K562 (cell line): ENCODE measurements at regions not wholly inside any gene's neighbourhood (a gene's known extent, or its start where the extent isn't known, plus 50 kb on each side); places are given as distances from the start of the nearest gene placed in this dataset.

Experiments used
- ATAC-seq: fragments of 200-7000 bp; cut with Tn5 transposase; 3 replicates; pipeline ENCODE4 v1.9.1; 2020; ENCODE audit warnings: moderate library complexity
- BruUV-seq: library from RNA; stranded (reverse); fragments of 400-500 nt; replicated peaks from 2 replicates; lab custom pipeline; 2021; lab: Mats Ljungman, UMichigan
- CTCF ChIA-PET: fragments of 300-600 bp; formaldehyde crosslinking; extraction: SDS; loops from one replicate; lab custom pipeline; 2021; ENCODE audit warnings: low intra/inter-chr PET ratio; lab: Yijun Ruan, JAX
- POLR2A ChIA-PET: fragments of 300-600, 350-650 bp; sonication (Branson Sonifier 250); formaldehyde crosslinking; extraction: SDS; loops from one replicate; lab custom pipeline; 2021; ENCODE audit warnings: antibody characterized with exemption, inconsistent platforms; lab: Yijun Ruan, JAX
- DNase-seq, 4 experiments: peaks; one replicate each; pipeline versions ENCODE4 v3.0.0 to v3.0.0-alpha.2; 2011 to 2018; ENCODE audit warnings: low spot score in 3 of 4, mixed read lengths in 3 of 4; ENCODE audit errors: extremely low read depth in 1 of 4
- FAIRE-seq: peaks from 2 replicates; lab custom pipeline; 2011; peaks lifted over from hg19 to GRCh38; lab: Jason Lieb, UNC
- H2AFZ ChIP-seq: 2 replicates; pipeline ENCODE4 v1.6.0; 2011; ENCODE audit warnings: low read depth, low read length, control low read depth, inconsistent platforms
- H3K27ac ChIP-seq: fragments of 200-600 bp; 3 replicates; pipeline ENCODE4 v1.8.0; 2011; ENCODE audit warnings: low read depth, mild to moderate bottlenecking, control low read depth, inconsistent platforms, low read length, moderate library complexity, mixed read lengths; ENCODE audit errors: extremely low read depth
- H3K27me3 ChIP-seq, 2 experiments: fragments of 300-600 bp in 1 of 2; 2 replicates in 1 of 2; 3 replicates in 1 of 2; pipeline versions ENCODE4 v1.6.0 to v1.8.0; 2011; ENCODE audit warnings: inconsistent platforms in 2 of 2, low read length in 2 of 2, mild to moderate bottlenecking in 1 of 2, mixed read lengths in 1 of 2, moderate library complexity in 1 of 2; ENCODE audit not compliant: control insufficient read depth in 2 of 2, insufficient read depth in 2 of 2
- H3K36me3 ChIP-seq: fragments of 300-600 bp; 3 replicates; pipeline ENCODE4 v1.8.0; 2011; ENCODE audit warnings: mild to moderate bottlenecking, low read length, inconsistent platforms; ENCODE audit not compliant: control insufficient read depth, insufficient read depth
- H3K4me1 ChIP-seq, 2 experiments: fragments of 200-600 bp in 1 of 2; replicated peaks in 1 of 2; 2 replicates in 1 of 2; 3 replicates in 1 of 2; pipeline versions ENCODE4 v1.5.1 to v1.8.0; 2011; ENCODE audit warnings: inconsistent platforms in 2 of 2, low read length in 2 of 2, mild to moderate bottlenecking in 1 of 2, mixed read lengths in 1 of 2, moderate library complexity in 1 of 2; ENCODE audit not compliant: control insufficient read depth in 2 of 2, insufficient read depth in 2 of 2
- H3K4me2 ChIP-seq: 2 replicates; pipeline ENCODE4 v1.6.1; 2011; ENCODE audit warnings: low read length, control low read depth, inconsistent platforms, mixed read lengths; ENCODE audit not compliant: insufficient read depth
- H3K4me3 ChIP-seq: fragments of 200-600 bp; sonication (generic), shearing (Covaris generic); 2 replicates; pipeline ENCODE4 v1.5.1; 2016; ENCODE audit warnings: control low read depth, inconsistent platforms
- H3K79me2 ChIP-seq: fragments of 200-600 bp; 3 replicates; pipeline ENCODE4 v1.8.0; 2011; ENCODE audit warnings: low read length, inconsistent platforms; ENCODE audit not compliant: control insufficient read depth, insufficient read depth
- H3K9ac ChIP-seq, 2 experiments: 2 replicates each; pipeline versions ENCODE4 v1.6.0 to v1.6.1; 2011; ENCODE audit warnings: low read depth in 2 of 2, low read length in 2 of 2, control low read depth in 1 of 2, inconsistent platforms in 1 of 2, mild to moderate bottlenecking in 1 of 2, mixed read lengths in 1 of 2; ENCODE audit not compliant: insufficient read depth in 1 of 2
- H3K9me1 ChIP-seq: one replicate; pipeline ENCODE4 v1.6.0; 2011; ENCODE audit warnings: inconsistent platforms, mild to moderate bottlenecking, low read length, moderate library complexity; ENCODE audit not compliant: control insufficient read depth, insufficient read depth
- H3K9me3 ChIP-seq: replicated peaks from 2 replicates; pipeline ENCODE4 v1.5.1; 2011; ENCODE audit warnings: low read depth, low read length, inconsistent platforms; ENCODE audit not compliant: control insufficient read depth, insufficient read depth
- H4K20me1 ChIP-seq: replicated peaks from 2 replicates; pipeline ENCODE4 v1.6.1; 2011; ENCODE audit warnings: low read length, inconsistent platforms, mixed read lengths; ENCODE audit not compliant: control insufficient read depth, insufficient read depth
- CBFA2T2 ChIP-seq: fragments of 450-650 bp; conservative IDR thresholded peaks from 2 replicates; pipeline ENCODE4 v1.6.1; 2017; ENCODE audit warnings: mild to moderate bottlenecking
- MAFG ChIP-seq: fragments of 450-650 bp; conservative IDR thresholded peaks from 2 replicates; pipeline ENCODE4 v1.6.1; 2016; ENCODE audit warnings: missing genetic modification characterization, missing compliant biosample characterization
- NR2F6 ChIP-seq: fragments of 450-650 bp; formaldehyde crosslinking; IDR thresholded peaks from 2 replicates; pipeline ENCODE4 v1.4.0; 2020; ENCODE audit warnings: mild to moderate bottlenecking
- POLR2B ChIP-seq: fragments of 450-650 bp; IDR thresholded peaks from 2 replicates; pipeline ENCODE4 v1.6.1; 2018; ENCODE audit warnings: low read depth; ENCODE audit not compliant: partially characterized antibody
- SFPQ ChIP-seq: fragments of 200-400 bp; formaldehyde crosslinking; IDR thresholded peaks from 2 replicates; pipeline ENCODE4 v1.6.1; 2017; ENCODE audit warnings: mild to moderate bottlenecking, low read depth, low read length, moderate library complexity
- SREBF2 ChIP-seq: sonication (generic); formaldehyde crosslinking; IDR thresholded peaks from 2 replicates; pipeline ENCODE4 v1.4.0; 2020; ENCODE audit warnings: mild to moderate bottlenecking, missing genetic modification reagents
- ZNF133 ChIP-seq: fragments of 250-450 bp; sonication (Bioruptor Pico); IDR thresholded peaks from 2 replicates; pipeline ENCODE4 v1.4.0; 2020; ENCODE audit warnings: mild to moderate bottlenecking
- ZNF146 ChIP-seq: IDR thresholded peaks from one replicate; pipeline ENCODE4 v1.6.1; 2018; ENCODE audit warnings: missing compliant biosample characterization; ENCODE audit not compliant: unreplicated experiment
- ZNF212 ChIP-seq: fragments of 450-650 bp; formaldehyde crosslinking; IDR thresholded peaks from 2 replicates; pipeline ENCODE4 v1.4.0; 2020; ENCODE audit warnings: mild to moderate bottlenecking
- ZNF232 ChIP-seq: sonication (generic); formaldehyde crosslinking; IDR thresholded peaks from 2 replicates; pipeline ENCODE4 v1.8.0; 2022; ENCODE audit warnings: mild to moderate bottlenecking, missing genetic modification reagents
- WGBS: fragments of 100-300 bp; shearing (Covaris generic); methylation state at CpG from one replicate; pipeline ENCODE4 v1.1.6; 2016; ENCODE audit warnings: low coverage, mixed read lengths; ENCODE audit not compliant: insufficient coverage; ENCODE audit errors: missing lambda C conversion rate; 5-methylcytosine and 5-hydroxymethylcytosine counted together
- in situ Hi-C: fragments of 300-500 bp; cut with MboI; formaldehyde crosslinking; loops from 4 replicates; pipeline ENCODE4 v1.15.0; 2018; ENCODE audit warnings: inconsistent platforms, mixed read lengths
- intact Hi-C: fragments of 100-400 bp; cut with micrococcal nuclease; formaldehyde crosslinking; loops from 2 replicates; pipeline ENCODE4 v1.14.2; 2022
- TF ChIP-seq, protein P1 (sequence below), 3 experiments: fragments of 200-800 bp in 1 of 3; sonication (Bioruptor generic) in 1 of 3; sonication (generic) in 1 of 3; formaldehyde crosslinking in 1 of 3; IDR thresholded peaks; 2 replicates each; pipeline versions ENCODE4 v1.6.1 to v1.8.0; 2016 to 2022; ENCODE audit warnings: mild to moderate bottlenecking in 2 of 3, missing compliant biosample characterization in 2 of 3, missing genetic modification characterization in 2 of 3, missing genetic modification reagents in 1 of 3
- TF ChIP-seq, protein P2 (sequence below): sonication (generic); formaldehyde crosslinking; IDR thresholded peaks from 2 replicates; pipeline ENCODE4 v1.8.0; 2022; ENCODE audit warnings: missing genetic modification reagents, mild to moderate bottlenecking, borderline replicate concordance
- TF ChIP-seq, protein P3 (sequence below): fragments of 250-450 bp; sonication (Bioruptor Pico); IDR thresholded peaks from 2 replicates; pipeline ENCODE4 v1.8.0; 2022; ENCODE audit warnings: moderate library complexity, mild to moderate bottlenecking, inconsistent platforms
- TF ChIP-seq, protein P4 (sequence below): fragments of 250-450 bp; sonication (Bioruptor Pico); IDR thresholded peaks from 2 replicates; pipeline ENCODE4 v1.5.0; 2020; ENCODE audit warnings: mild to moderate bottlenecking

GRCh38 chr6:165855856-165856255, 192.8 kb upstream of the PDE10A start:
- H3K4me2 ChIP-seq = no peak overlapping the region
- POLR2A ChIA-PET = no interaction called here
- WGBS = 3% methylated on average over 5 of the region's 5 CpGs
- no TSS peak for BruUV-seq
- no peaks in the 10 kb centered on the region for H3K9me1 ChIP-seq
- no peak overlapping the region for H3K4me3 ChIP-seq
- peaks cover 0 to 8% of the 10 kb centered on the region in 2 experiments; a peak in 1 of 5 replicates for H3K4me1 ChIP-seq
- H2AFZ ChIP-seq = no peak overlapping the region
- ATAC-seq = no peak
- intact Hi-C loops = no loop called here
- no peaks in the 10 kb centered on the region for H4K20me1 ChIP-seq
- FAIRE-seq = no peak
- CTCF ChIA-PET = no interaction called here
- in situ Hi-C loops = loop anchor here (10.0 kb wide), 1 partner anchor 141 kb away; no protein-coding TSS in a partner anchor
- H3K36me3 ChIP-seq = no peaks in the 10 kb centered on the region
- no peak for DNase-seq
- TF ChIP-seq, protein P1, sequence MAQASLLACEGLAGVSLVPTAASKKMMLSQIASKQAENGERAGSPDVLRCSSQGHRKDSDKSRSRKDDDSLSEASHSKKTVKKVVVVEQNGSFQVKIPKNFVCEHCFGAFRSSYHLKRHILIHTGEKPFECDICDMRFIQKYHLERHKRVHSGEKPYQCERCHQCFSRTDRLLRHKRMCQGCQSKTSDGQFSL (CRISPR knock-in tag; IDR thresholded peaks at IDR 0.05) = no peak
- TF ChIP-seq, protein P1 (tag; IDR thresholded peaks at IDR 0.05) = no peak
- TF ChIP-seq ZNF133 (CRISPR knock-in tag) (no peak), SFPQ (no peak), ZNF212 (no peak), ZNF146 (CRISPR knock-in tag) (no peak), SREBF2 (no peak), NR2F6 (CRISPR knock-in tag) (no peak), MAFG (tag) (no peak), CBFA2T2 (no peak), ZNF232 (no peak), POLR2B (no peak)
- TF ChIP-seq, protein P2, sequence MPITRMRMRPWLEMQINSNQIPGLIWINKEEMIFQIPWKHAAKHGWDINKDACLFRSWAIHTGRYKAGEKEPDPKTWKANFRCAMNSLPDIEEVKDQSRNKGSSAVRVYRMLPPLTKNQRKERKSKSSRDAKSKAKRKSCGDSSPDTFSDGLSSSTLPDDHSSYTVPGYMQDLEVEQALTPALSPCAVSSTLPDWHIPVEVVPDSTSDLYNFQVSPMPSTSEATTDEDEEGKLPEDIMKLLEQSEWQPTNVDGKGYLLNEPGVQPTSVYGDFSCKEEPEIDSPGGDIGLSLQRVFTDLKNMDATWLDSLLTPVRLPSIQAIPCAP (CRISPR knock-in tag) = no peak
- TF ChIP-seq, protein P3, sequence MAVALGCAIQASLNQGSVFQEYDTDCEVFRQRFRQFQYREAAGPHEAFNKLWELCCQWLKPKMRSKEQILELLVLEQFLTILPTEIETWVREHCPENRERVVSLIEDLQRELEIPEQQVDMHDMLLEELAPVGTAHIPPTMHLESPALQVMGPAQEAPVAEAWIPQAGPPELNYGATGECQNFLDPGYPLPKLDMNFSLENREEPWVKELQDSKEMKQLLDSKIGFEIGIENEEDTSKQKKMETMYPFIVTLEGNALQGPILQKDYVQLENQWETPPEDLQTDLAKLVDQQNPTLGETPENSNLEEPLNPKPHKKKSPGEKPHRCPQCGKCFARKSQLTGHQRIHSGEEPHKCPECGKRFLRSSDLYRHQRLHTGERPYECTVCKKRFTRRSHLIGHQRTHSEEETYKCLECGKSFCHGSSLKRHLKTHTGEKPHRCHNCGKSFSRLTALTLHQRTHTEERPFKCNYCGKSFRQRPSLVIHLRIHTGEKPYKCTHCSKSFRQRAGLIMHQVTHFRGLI (CRISPR knock-in tag) = no peak
- TF ChIP-seq, protein P4, sequence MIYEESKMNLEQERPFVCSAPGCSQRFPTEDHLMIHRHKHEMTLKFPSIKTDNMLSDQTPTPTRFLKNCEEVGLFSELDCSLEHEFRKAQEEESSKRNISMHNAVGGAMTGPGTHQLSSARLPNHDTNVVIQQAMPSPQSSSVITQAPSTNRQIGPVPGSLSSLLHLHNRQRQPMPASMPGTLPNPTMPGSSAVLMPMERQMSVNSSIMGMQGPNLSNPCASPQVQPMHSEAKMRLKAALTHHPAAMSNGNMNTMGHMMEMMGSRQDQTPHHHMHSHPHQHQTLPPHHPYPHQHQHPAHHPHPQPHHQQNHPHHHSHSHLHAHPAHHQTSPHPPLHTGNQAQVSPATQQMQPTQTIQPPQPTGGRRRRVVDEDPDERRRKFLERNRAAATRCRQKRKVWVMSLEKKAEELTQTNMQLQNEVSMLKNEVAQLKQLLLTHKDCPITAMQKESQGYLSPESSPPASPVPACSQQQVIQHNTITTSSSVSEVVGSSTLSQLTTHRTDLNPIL (CRISPR knock-in tag) = no peak
- H3K27me3 ChIP-seq = peaks cover 5 to 25% of the 10 kb centered on the region in 2 experiments; a peak in 4 of 5 replicates
- no peaks in the 10 kb centered on the region for H3K79me2 ChIP-seq
- H3K9ac ChIP-seq = no peak overlapping the region
- H3K27ac ChIP-seq = no peak overlapping the region
- no peaks in the 10 kb centered on the region for H3K9me3 ChIP-seq
